ENCODE measurements at regions not wholly inside any gene's neighbourhood (a gene's known extent, or its start where the extent isn't known, plus 50 kb on each side); places are given as distances from the start of the nearest gene placed in this dataset.

GRCh38 chr13:112143753-112144615 lies 77.0 kb downstream of the SOX1 start:
- TF ChIP-seq POLR2AphosphoS5 (IDR thresholded peaks at IDR 0.05), result no peak
- no peak for TF ChIP-seq CTCF (IDR thresholded peaks at IDR 0.05)
- intact Hi-C loops (cut with DNase I), result no loop called here
- Histone ChIP-seq H3K4me1 (no peaks in the 10 kb centered on the region), H3K27me3 (peaks cover 0 to 26% (median 0%) of the 10 kb centered on the region in 4 donors), H3K27ac (replicated peaks in 1 of 4) (no peak overlapping the region), H3K9me3 (no peaks in the 10 kb centered on the region), H3K36me3 (no peaks in the 10 kb centered on the region), H3K4me3 (no peak overlapping the region)
- DNase-seq (ENCODE audit: extremely low spot score), result no peak
- WGBS, result 74% methylated on average over 16 of the region's 16 CpGs

- Histone ChIP-seq H3K27ac (replicated peaks in 1 of 4) (no peak overlapping the region), H3K4me1 (no peaks in the 10 kb centered on the region), H3K4me3 (no peak overlapping the region), H3K27me3 (peaks cover 0 to 31% (median 0%) of the 10 kb centered on the region in 4 donors), H3K36me3 (no peaks in the 10 kb centered on the region), H3K9me3 (no peaks in the 10 kb centered on the region)
- intact Hi-C loops (cut with DNase I), result no loop called here
- WGBS, result 78% methylated on average over 13 of the region's 15 CpGs
- no peak for TF ChIP-seq POLR2A (IDR thresholded peaks at IDR 0.05; ENCODE audit: low read depth)
- no peak for TF ChIP-seq POLR2AphosphoS5 (IDR thresholded peaks at IDR 0.05)
- TF ChIP-seq EP300 (IDR thresholded peaks at IDR 0.05), result no peak
- no peak for TF ChIP-seq CTCF (IDR thresholded peaks at IDR 0.05)
- no peak for DNase-seq (ENCODE audit: extremely low spot score)
These were observed 77.9 kb downstream of the SOX1 start for GRCh38 chr13:112144616-112145550.

GRCh38 chr13:112145551-112146360 lies 78.8 kb downstream of the SOX1 start:
- WGBS, result 82% methylated on average over 27 of the region's 27 CpGs
- Histone ChIP-seq H3K36me3 (no peaks in the 10 kb centered on the region), H3K27ac (replicated peaks in 1 of 4) (no peak overlapping the region), H3K9me3 (no peaks in the 10 kb centered on the region), H3K4me3 (no peak overlapping the region), H3K27me3 (peaks cover 0 to 37% (median 0%) of the 10 kb centered on the region in 4 donors), H3K4me1 (no peaks in the 10 kb centered on the region)
- DNase-seq (ENCODE audit: extremely low spot score), result no peak
- TF ChIP-seq EP300 (IDR thresholded peaks at IDR 0.05) (no peak), POLR2AphosphoS5 (IDR thresholded peaks at IDR 0.05) (no peak), CTCF (IDR thresholded peaks at IDR 0.05) (no peak), POLR2A (IDR thresholded peaks at IDR 0.05; ENCODE audit: low read depth) (no peak)
- intact Hi-C loops (cut with DNase I), result no loop called here

GRCh38 chr13:112150352-112150751 lies 83.4 kb downstream of the SOX1 start:
- DNase-seq (ENCODE audit: extremely low spot score), result no peak
- H3K4me3 ChIP-seq, result no peak overlapping the region
- WGBS, result 83% methylated on average over 23 of the region's 23 CpGs
- H3K27ac ChIP-seq (replicated peaks in 1 of 4), result no peak overlapping the region
- no peaks in the 10 kb centered on the region for H3K4me1 ChIP-seq
- intact Hi-C loops (cut with DNase I), result no loop called here
- peaks cover 0 to 41% (median 0%) of the 10 kb centered on the region in 4 donors for H3K27me3 ChIP-seq
- no peaks in the 10 kb centered on the region for H3K36me3 ChIP-seq
- TF ChIP-seq CTCF (IDR thresholded peaks at IDR 0.05) (no peak), POLR2A (IDR thresholded peaks at IDR 0.05; ENCODE audit: low read depth) (no peak), EP300 (IDR thresholded peaks at IDR 0.05) (no peak)
- H3K9me3 ChIP-seq, result no peaks in the 10 kb centered on the region

All from esophagus muscularis mucosa (tissue), 4 donors.